Spleen (tissue), 7 donors: ENCODE measurements at regions not wholly inside any gene's neighbourhood (a gene's known extent, or its start where the extent isn't known, plus 50 kb on each side); places are given as distances from the start of the nearest gene placed in this dataset.

Experiments
- POLR2A ChIP-seq, 3 donors: fragments of 450-650 bp; IDR thresholded peaks; one replicate each; pipeline ENCODE4 v1.5.1; 2017; ENCODE audit warnings: antibody characterized with exemption in 3 of 3, mild to moderate bottlenecking in 1 of 3
- POLR2AphosphoS5 ChIP-seq, 3 donors: sonication (generic); formaldehyde crosslinking; IDR thresholded peaks; one replicate each; pipeline ENCODE4 v1.5.1; 2017; ENCODE audit warnings: antibody characterized with exemption in 3 of 3
- TF ChIP-seq, protein P1 (sequence below), 11 experiments: fragments of 200-600 bp in 7 of 11; fragments of 450-650 bp in 4 of 11; sonication (generic) in 4 of 11; IDR thresholded peaks in 8 of 11; conservative IDR thresholded peaks in 3 of 11; 1 replicate in 7 of 11; 2 replicates in 4 of 11; pipeline versions ENCODE4 v1.4.0 to v1.8.0; 2016 to 2021; ENCODE audit warnings: antibody characterized with exemption in 11 of 11, inconsistent platforms in 4 of 11, mild to moderate bottlenecking in 1 of 11
- donor health status: DM: no; HTN: no; CAD: no; lungs with moderate emphysema.
- donor health status: DM: no; HTN: no; CAD: no.
- donor health status: DM: no; HTN: no; CAD: no.

DNA sequence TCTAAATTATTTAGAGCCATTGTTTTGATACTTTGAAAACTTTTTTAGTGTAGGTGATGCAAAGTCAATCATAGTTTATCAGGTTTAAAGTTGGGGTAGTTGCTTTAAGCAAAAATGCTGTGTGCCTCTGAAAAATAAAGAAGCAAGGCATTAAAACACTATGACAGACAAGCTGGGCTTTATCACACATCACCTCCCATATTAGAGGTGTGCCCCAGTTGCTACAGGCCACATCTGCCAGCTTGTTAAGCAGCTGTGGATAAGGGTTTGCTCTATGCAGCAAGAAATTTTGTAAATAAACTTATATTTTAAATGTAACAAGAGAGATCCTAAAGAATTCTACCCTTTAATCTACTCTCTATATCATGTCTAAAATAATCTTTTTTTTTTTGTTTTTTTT is 255.8 kb downstream of the B3GLCT start:
- TF ChIP-seq, protein P1, sequence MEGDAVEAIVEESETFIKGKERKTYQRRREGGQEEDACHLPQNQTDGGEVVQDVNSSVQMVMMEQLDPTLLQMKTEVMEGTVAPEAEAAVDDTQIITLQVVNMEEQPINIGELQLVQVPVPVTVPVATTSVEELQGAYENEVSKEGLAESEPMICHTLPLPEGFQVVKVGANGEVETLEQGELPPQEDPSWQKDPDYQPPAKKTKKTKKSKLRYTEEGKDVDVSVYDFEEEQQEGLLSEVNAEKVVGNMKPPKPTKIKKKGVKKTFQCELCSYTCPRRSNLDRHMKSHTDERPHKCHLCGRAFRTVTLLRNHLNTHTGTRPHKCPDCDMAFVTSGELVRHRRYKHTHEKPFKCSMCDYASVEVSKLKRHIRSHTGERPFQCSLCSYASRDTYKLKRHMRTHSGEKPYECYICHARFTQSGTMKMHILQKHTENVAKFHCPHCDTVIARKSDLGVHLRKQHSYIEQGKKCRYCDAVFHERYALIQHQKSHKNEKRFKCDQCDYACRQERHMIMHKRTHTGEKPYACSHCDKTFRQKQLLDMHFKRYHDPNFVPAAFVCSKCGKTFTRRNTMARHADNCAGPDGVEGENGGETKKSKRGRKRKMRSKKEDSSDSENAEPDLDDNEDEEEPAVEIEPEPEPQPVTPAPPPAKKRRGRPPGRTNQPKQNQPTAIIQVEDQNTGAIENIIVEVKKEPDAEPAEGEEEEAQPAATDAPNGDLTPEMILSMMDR (IDR thresholded peaks at IDR 0.05 in 8 of 11, conservative IDR thresholded peaks at IDR 0.05 in 3 of 11), result no peak
- no peak for TF ChIP-seq POLR2A (IDR thresholded peaks at IDR 0.05)
- TF ChIP-seq POLR2AphosphoS5 (IDR thresholded peaks at IDR 0.05), result no peak
